CD8-positive, alpha-beta memory T cell (primary cell): ENCODE measurements at regions not wholly inside any gene's neighbourhood (a gene's known extent, or its start where the extent isn't known, plus 50 kb on each side); places are given as distances from the start of the nearest gene placed in this dataset.

Source experiments
- CTCF ChIA-PET: fragments of 350-600 bp; sonication (Branson Sonifier 250); formaldehyde crosslinking; loops from one replicate; lab custom pipeline; 2021; ENCODE audit warnings: antibody characterized with exemption; lab: Charles Lee
- POLR2A ChIA-PET: fragments of 350-600 bp; sonication (Branson Sonifier 250); formaldehyde crosslinking; loops from one replicate; lab custom pipeline; 2021; ENCODE audit warnings: antibody characterized with exemption; lab: Charles Lee
- DNase-seq, 5 donors: peaks; one replicate each; pipeline versions ENCODE4 v3.0.0 to v3.0.0-alpha.2; 2020 to 2022; ENCODE audit warnings: mixed read lengths in 1 of 5
- H3K27ac ChIP-seq: one replicate; pipeline ENCODE4 v1.7.0; 2013; ENCODE audit warnings: low read depth, mild to moderate bottlenecking, low read length, moderate library complexity
- H3K27me3 ChIP-seq: 2 replicates; pipeline ENCODE4 v1.7.0; 2013; ENCODE audit warnings: low read length, mild to moderate bottlenecking; ENCODE audit not compliant: insufficient read depth, poor library complexity, severe bottlenecking
- H3K36me3 ChIP-seq: 2 replicates; pipeline ENCODE4 v1.7.0; 2013; ENCODE audit warnings: mild to moderate bottlenecking, low read length, moderate library complexity; ENCODE audit not compliant: insufficient read depth
- H3K4me1 ChIP-seq: 2 replicates; pipeline ENCODE4 v1.7.0; 2013; ENCODE audit warnings: mild to moderate bottlenecking, low read length, moderate library complexity; ENCODE audit not compliant: insufficient read depth
- H3K4me3 ChIP-seq: 2 replicates; pipeline ENCODE4 v1.7.0; 2013; ENCODE audit warnings: mild to moderate bottlenecking, low read length
- H3K9me3 ChIP-seq: 2 replicates; pipeline ENCODE4 v1.7.0; 2013; ENCODE audit warnings: mild to moderate bottlenecking, low read length
- H3K27ac Mint-ChIP-seq, 8 donors: one replicate each; pipeline ENCODE4 v1.8.0; 2020 to 2021; ENCODE audit warnings: mixed read lengths in 8 of 8, mild to moderate bottlenecking in 6 of 8, inconsistent platforms in 3 of 8, moderate library complexity in 3 of 8
- H3K27me3 Mint-ChIP-seq, 2 donors: one replicate each; pipeline ENCODE4 v1.8.0; 2020 to 2021; ENCODE audit warnings: mixed read lengths in 2 of 2, mild to moderate bottlenecking in 1 of 2, moderate library complexity in 1 of 2
- H3K36me3 Mint-ChIP-seq, 3 donors: one replicate each; pipeline ENCODE4 v1.8.0; 2020 to 2021; ENCODE audit warnings: mixed read lengths in 3 of 3, inconsistent platforms in 1 of 3, mild to moderate bottlenecking in 1 of 3
- H3K4me1 Mint-ChIP-seq, 3 donors: one replicate each; pipeline ENCODE4 v1.8.0; 2020 to 2021; ENCODE audit warnings: mixed read lengths in 3 of 3, inconsistent platforms in 1 of 3, mild to moderate bottlenecking in 1 of 3
- H3K4me3 Mint-ChIP-seq, 7 donors: one replicate each; pipeline ENCODE4 v1.8.0; 2020 to 2021; ENCODE audit warnings: mixed read lengths in 7 of 7, mild to moderate bottlenecking in 6 of 7, moderate library complexity in 4 of 7, inconsistent platforms in 2 of 7
- H3K9me3 Mint-ChIP-seq, 5 donors: one replicate each; pipeline ENCODE4 v1.8.0; 2020 to 2022; ENCODE audit warnings: mixed read lengths in 5 of 5, mild to moderate bottlenecking in 3 of 5, moderate library complexity in 2 of 5, inconsistent platforms in 1 of 5

DNA sequence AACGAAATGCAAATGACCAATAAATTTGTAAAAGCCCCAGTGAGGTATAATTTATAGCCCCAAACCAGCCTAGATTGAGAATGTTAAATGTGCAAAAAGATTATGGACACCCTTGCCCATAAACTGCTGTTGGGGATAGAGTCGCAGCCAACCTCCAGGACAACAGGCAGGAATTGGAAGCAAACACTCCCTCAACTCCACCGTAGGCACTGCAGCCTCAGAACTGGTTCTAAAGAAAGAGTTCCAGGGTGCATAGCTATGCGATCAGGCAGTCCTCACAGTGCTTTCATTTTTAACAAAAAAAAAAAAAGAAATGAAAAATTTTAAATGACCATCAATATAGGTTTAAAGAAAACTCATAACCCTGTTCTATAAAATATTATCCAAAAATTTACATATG is 86.2 kb downstream of the CXCL12 start:
- ChIA-PET CTCF (no interaction called here), POLR2A (no interaction called here)
- Mint-ChIP-seq H3K36me3 (no peaks in the 10 kb centered on the region), H3K4me3 (no peak overlapping the region), H3K27me3 (no peaks in the 10 kb centered on the region), H3K4me1 (no peaks in the 10 kb centered on the region), H3K9me3 (peaks cover 0 to 2% (median 0%) of the 10 kb centered on the region in 5 donors), H3K27ac (no peak overlapping the region)
- Histone ChIP-seq H3K4me1 (no peaks in the 10 kb centered on the region), H3K9me3 (no peaks in the 10 kb centered on the region), H3K27me3 (no peaks in the 10 kb centered on the region), H3K36me3 (no peaks in the 10 kb centered on the region), H3K4me3 (no peak overlapping the region), H3K27ac (no peak overlapping the region)
- DNase-seq = no peak

DNA sequence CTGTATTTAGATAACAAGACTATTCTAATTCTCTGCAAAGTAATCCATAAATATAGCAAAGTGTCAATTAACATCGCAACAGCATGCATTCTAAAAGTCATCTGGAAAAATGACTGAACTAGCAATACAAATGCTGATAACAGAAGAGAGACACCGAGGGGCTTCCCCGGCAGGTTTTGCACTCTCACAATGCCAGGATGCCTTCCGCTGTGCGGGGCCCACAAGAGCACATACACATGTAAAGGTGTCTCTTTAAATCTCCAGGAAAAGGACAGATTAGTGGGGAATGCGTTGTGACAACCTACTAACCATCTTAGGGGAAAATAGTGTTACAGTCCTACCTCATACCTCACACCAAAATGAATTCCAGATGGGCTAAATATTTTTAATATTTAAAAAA is 86.9 kb downstream of the CXCL12 start:
- H3K36me3 ChIP-seq = no peaks in the 10 kb centered on the region

DNA sequence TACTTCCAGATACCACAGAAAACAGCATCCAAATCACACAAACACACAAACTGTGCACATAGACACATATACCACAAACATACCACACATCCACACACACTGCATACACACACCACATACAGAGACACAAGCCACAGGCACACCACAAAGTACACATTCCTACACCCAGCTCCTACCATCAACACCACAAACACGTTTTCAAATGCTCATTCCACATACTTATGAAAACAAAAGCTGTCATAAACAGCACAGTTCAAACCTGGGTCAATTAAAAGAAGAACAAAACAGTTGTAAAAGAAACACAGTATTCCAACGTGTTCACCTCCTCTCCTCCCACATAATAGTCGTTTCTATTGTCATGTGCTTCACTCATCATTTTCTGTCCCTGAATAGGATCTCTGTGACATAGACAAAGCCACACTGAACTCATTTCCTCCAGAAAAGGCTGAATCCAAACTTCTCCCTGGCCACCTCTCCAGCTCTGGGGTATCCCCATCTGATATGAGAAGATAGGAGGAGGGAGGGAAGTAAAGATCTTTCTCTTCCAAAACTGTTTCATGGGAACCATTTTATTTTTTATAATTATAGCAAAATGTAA is 89.2 kb downstream of the CXCL12 start:
- ChIA-PET CTCF (no interaction called here), POLR2A (no interaction called here)
- Histone ChIP-seq H3K27me3 (no peaks in the 10 kb centered on the region), H3K36me3 (no peaks in the 10 kb centered on the region), H3K4me1 (no peaks in the 10 kb centered on the region), H3K9me3 (no peaks in the 10 kb centered on the region), H3K4me3 (no peak overlapping the region), H3K27ac (no peak overlapping the region)
- Mint-ChIP-seq H3K27me3 (peaks cover 11 to 13% of the 10 kb centered on the region in 2 donors), H3K4me1 (no peaks in the 10 kb centered on the region), H3K27ac (no peak overlapping the region), H3K36me3 (no peaks in the 10 kb centered on the region), H3K4me3 (no peak overlapping the region), H3K9me3 (no peaks in the 10 kb centered on the region)
- DNase-seq = no peak

More for the DNA sequence above, 86.9 kb downstream of the CXCL12 start:
- Mint-ChIP-seq H3K4me1 (no peaks in the 10 kb centered on the region), H3K27ac (no peak overlapping the region), H3K4me3 (no peak overlapping the region), H3K27me3 (peaks cover 0 to 4% of the 10 kb centered on the region in 2 donors), H3K36me3 (no peaks in the 10 kb centered on the region), H3K9me3 (no peaks in the 10 kb centered on the region)
- DNase-seq = no peak
- ChIA-PET POLR2A (no interaction called here), CTCF (no interaction called here)
- Histone ChIP-seq H3K4me3 (no peak overlapping the region), H3K4me1 (no peaks in the 10 kb centered on the region), H3K27ac (no peak overlapping the region), H3K9me3 (no peaks in the 10 kb centered on the region), H3K27me3 (no peaks in the 10 kb centered on the region)

DNA sequence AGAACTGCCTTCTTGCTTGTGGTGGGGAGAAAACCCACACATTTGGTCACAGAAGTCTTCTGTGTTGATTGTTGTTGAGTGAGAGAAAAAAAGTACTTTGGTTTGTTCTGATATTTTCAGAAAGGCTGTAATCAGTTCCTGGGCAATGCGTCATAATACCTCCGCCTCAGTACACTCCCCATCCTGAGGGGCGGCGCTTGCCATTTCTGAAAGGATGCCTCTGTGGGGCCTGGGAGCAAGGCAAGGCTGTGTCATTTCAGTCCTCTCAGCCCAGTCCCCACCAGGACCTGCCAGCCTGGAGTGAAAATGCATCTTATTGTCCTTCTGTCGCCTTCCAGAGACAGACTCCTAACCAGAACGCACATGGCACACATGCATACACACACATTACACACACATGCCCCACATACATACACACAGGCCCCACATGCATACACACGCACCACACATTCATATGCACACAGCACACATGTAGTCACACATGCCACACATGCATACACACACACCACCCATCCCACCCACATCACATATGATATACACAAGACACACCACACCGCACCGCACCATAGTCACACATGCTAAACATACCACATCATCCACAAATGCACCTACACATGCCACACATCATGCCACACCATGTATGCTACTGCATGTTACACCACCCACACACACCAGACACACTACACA is 90.0 kb downstream of the CXCL12 start:
- Mint-ChIP-seq H3K27ac (no peak overlapping the region), H3K4me3 (no peak overlapping the region), H3K4me1 (no peaks in the 10 kb centered on the region), H3K36me3 (no peaks in the 10 kb centered on the region), H3K27me3 (peaks cover 12 to 13% of the 10 kb centered on the region in 2 donors), H3K9me3 (no peaks in the 10 kb centered on the region)
- H3K36me3 ChIP-seq = no peaks in the 10 kb centered on the region
- no peak overlapping the region for H3K4me3 ChIP-seq
- ChIA-PET POLR2A (no interaction called here), CTCF (no interaction called here)
- H3K27ac ChIP-seq = no peak overlapping the region
- H3K4me1 ChIP-seq = no peaks in the 10 kb centered on the region
- no peaks in the 10 kb centered on the region for H3K27me3 ChIP-seq
- DNase-seq = no peak
- H3K9me3 ChIP-seq = no peaks in the 10 kb centered on the region

DNA sequence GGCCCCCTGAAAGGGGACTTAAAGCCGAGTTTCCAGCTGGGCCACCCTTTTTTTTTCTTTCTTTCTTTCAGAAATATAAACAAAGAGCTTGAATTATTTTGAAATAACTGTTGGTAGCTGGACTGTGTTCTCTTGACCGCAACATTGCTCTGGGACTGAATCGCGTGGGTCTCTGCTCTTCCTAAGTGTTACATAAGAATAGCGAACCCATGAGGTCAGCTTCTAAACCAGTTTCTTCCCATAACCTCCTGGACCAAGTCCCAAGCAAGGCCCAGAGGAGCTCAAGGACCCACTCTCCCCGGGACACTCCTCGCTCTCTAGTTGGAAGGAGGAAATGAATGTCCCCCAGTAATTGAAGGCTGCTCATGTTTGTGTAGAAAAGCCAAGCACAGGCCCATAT is 91.1 kb downstream of the CXCL12 start:
- Histone ChIP-seq H3K36me3 (no peaks in the 10 kb centered on the region), H3K27ac (no peak overlapping the region), H3K27me3 (no peaks in the 10 kb centered on the region), H3K9me3 (no peaks in the 10 kb centered on the region), H3K4me1 (no peaks in the 10 kb centered on the region), H3K4me3 (no peak overlapping the region)
- H3K9me3 Mint-ChIP-seq = no peaks in the 10 kb centered on the region
- peaks cover 16% of the 10 kb centered on the region in 2 donors for H3K27me3 Mint-ChIP-seq
- CTCF ChIA-PET = no interaction called here
- H3K4me1 Mint-ChIP-seq = no peaks in the 10 kb centered on the region
- H3K36me3 Mint-ChIP-seq = no peaks in the 10 kb centered on the region
- POLR2A ChIA-PET = no interaction called here
- H3K27ac Mint-ChIP-seq = no peak overlapping the region
- DNase-seq = no peak
- H3K4me3 Mint-ChIP-seq = peak overlapping the region in 1 of 7 donors; percentile 33

DNA sequence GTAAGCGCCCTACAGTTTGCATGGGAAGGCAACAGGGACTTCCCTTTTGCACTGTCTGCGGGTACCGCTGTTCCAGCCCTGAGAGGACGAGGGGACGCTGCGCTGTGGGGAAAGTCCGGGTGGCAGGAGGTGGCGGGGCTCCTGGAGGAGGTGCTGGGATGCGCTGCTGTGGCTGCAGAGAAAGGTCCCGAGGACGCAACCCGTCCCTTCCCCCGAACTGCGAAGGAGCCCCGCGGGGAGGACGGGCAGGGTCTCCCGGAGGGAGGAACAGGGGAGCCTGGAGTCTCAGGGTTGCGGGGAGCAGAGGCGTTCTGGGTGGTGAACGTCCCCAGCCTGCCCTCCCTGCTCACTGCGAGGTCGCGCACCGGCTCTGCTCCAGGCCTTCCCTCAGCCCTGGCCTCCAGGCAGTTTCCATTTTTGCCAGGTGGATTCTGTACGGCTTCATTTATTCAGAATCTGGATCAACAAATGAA is 91.6 kb downstream of the CXCL12 start:
- H3K4me1 ChIP-seq = no peaks in the 10 kb centered on the region
- H3K4me3 ChIP-seq = no peak overlapping the region

DNA sequence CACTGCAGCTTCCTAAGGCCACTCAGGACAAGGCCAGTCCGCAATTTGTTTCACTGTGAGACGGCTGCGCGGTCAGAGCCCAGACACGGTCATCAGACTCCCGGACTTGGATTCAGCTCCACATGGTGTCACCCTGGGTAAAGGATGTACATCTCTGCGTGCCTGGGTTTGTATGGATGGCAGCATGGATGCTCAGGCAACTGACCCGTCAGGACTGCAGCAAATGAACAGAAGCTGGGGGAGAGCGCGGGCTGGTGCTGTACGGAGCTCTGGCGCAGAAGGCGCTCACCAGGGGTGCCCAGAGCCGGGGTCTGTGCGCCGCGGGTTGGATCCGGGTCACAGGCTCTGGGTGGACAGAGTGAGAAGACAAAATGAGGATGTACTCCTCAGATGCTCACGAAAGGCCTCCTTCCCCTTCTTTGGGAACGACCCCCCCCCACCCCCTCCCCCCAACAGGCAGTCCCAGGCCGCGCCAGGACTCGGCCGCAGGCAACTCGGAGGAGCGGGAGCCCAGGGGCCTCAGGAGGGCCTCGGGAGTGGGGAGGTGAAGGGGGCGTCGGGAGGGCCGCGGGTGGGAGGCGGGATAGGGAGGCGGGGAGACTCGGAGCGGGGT is 92.4 kb downstream of the CXCL12 start:
- Mint-ChIP-seq H3K9me3 (no peaks in the 10 kb centered on the region), H3K27me3 (peaks cover 16 to 19% of the 10 kb centered on the region in 2 donors), H3K4me1 (no peaks in the 10 kb centered on the region), H3K36me3 (no peaks in the 10 kb centered on the region), H3K27ac (no peak overlapping the region), H3K4me3 (no peak overlapping the region)
- Histone ChIP-seq H3K27ac (no peak overlapping the region), H3K9me3 (no peaks in the 10 kb centered on the region), H3K4me3 (no peak overlapping the region), H3K4me1 (no peaks in the 10 kb centered on the region), H3K36me3 (no peaks in the 10 kb centered on the region), H3K27me3 (no peaks in the 10 kb centered on the region)
- POLR2A ChIA-PET = no interaction called here
- CTCF ChIA-PET = no interaction called here
- no peak for DNase-seq

More for the DNA sequence above, 91.6 kb downstream of the CXCL12 start:
- H3K9me3 Mint-ChIP-seq = no peaks in the 10 kb centered on the region
- no peaks in the 10 kb centered on the region for H3K27me3 ChIP-seq
- H3K4me3 Mint-ChIP-seq = peak overlapping the region in 1 of 7 donors; percentile 33
- no peak overlapping the region for H3K27ac Mint-ChIP-seq
- no peaks in the 10 kb centered on the region for H3K9me3 ChIP-seq
- H3K36me3 ChIP-seq = no peaks in the 10 kb centered on the region
- POLR2A ChIA-PET = no interaction called here
- no peak for DNase-seq
- no peaks in the 10 kb centered on the region for H3K36me3 Mint-ChIP-seq
- H3K4me1 Mint-ChIP-seq = no peaks in the 10 kb centered on the region
- CTCF ChIA-PET = no interaction called here
- no peak overlapping the region for H3K27ac ChIP-seq
- peaks cover 16% of the 10 kb centered on the region in 2 donors for H3K27me3 Mint-ChIP-seq

DNA sequence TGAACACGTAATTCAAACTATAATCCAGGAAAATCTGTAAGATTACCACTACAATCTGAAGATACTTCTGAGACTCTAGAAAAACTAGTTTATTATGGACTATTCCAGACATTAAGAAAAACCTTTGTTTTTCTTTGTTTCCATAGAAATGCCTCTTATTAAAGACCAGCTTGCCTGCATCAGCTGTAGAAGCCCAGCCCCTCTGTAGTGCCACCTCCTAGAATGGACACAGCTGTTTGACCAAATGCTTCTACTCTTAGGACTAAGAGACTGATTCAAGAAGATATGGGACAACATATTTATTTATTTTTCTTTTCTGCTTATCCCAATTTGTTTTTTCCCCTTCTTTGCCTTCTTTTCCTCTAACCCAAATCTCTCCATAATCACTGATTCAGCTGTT is 93.8 kb downstream of the CXCL12 start:
- Mint-ChIP-seq H3K4me3 (no peak overlapping the region), H3K27me3 (peaks cover 20 to 25% of the 10 kb centered on the region in 2 donors), H3K27ac (no peak overlapping the region), H3K4me1 (no peaks in the 10 kb centered on the region), H3K9me3 (no peaks in the 10 kb centered on the region), H3K36me3 (no peaks in the 10 kb centered on the region)
- no peaks in the 10 kb centered on the region for H3K36me3 ChIP-seq
- no peak for DNase-seq
- H3K27ac ChIP-seq = no peak overlapping the region
- no peaks in the 10 kb centered on the region for H3K4me1 ChIP-seq
- no peak overlapping the region for H3K4me3 ChIP-seq
- no peaks in the 10 kb centered on the region for H3K9me3 ChIP-seq
- no peaks in the 10 kb centered on the region for H3K27me3 ChIP-seq
- ChIA-PET CTCF (no interaction called here), POLR2A (no interaction called here)
